ENCODE measurements at regions not wholly inside any gene's neighbourhood (a gene's known extent, or its start where the extent isn't known, plus 50 kb on each side); places are given as distances from the start of the nearest gene placed in this dataset.

DNA sequence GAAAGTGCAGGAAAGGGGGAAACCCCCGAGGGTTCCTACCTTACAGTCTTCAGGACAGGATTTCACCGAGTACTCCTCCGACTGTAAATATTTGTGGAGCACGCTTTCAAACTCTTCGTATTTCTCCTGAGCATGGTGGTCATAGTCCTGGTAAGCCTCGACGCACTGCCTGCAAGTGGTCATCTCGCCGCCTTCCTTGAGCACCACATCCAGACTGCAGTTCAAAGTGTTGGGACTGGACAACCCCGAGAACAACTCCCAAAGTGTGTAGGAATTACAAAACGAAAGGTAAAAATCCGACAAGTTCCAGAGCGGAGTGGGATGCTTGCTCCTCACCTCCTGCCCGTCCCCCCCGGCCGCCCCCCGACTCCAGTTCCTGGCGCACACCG, 349.7 kb downstream of the LIG4 start:
- peak; percentile 51 for ATAC-seq
- no peak for TF ChIP-seq ARNTL (CRISPR knock-in tag; IDR thresholded peaks at IDR 0.05; ENCODE audit: borderline replicate concordance, low read depth)
- TF ChIP-seq TOX (CRISPR knock-in tag; IDR thresholded peaks at IDR 0.05; ENCODE audit: borderline replicate concordance), result no peak
- TF ChIP-seq ZC3H10 (CRISPR knock-in tag; IDR thresholded peaks at IDR 0.05), result no peak
- TF ChIP-seq ESRRG (CRISPR knock-in tag; IDR thresholded peaks at IDR 0.05), result no peak
- no peak for TF ChIP-seq CREB5 (CRISPR knock-in tag; IDR thresholded peaks at IDR 0.05; ENCODE audit: low read depth)
- TF ChIP-seq RARB (CRISPR knock-in tag; IDR thresholded peaks at IDR 0.05), result no peak
- no peak for TF ChIP-seq BACH2 (CRISPR knock-in tag; IDR thresholded peaks at IDR 0.05; ENCODE audit: borderline replicate concordance)
- no peak for TF ChIP-seq ZNF8 (CRISPR knock-in tag; IDR thresholded peaks at IDR 0.05)
- TF ChIP-seq, protein P1, sequence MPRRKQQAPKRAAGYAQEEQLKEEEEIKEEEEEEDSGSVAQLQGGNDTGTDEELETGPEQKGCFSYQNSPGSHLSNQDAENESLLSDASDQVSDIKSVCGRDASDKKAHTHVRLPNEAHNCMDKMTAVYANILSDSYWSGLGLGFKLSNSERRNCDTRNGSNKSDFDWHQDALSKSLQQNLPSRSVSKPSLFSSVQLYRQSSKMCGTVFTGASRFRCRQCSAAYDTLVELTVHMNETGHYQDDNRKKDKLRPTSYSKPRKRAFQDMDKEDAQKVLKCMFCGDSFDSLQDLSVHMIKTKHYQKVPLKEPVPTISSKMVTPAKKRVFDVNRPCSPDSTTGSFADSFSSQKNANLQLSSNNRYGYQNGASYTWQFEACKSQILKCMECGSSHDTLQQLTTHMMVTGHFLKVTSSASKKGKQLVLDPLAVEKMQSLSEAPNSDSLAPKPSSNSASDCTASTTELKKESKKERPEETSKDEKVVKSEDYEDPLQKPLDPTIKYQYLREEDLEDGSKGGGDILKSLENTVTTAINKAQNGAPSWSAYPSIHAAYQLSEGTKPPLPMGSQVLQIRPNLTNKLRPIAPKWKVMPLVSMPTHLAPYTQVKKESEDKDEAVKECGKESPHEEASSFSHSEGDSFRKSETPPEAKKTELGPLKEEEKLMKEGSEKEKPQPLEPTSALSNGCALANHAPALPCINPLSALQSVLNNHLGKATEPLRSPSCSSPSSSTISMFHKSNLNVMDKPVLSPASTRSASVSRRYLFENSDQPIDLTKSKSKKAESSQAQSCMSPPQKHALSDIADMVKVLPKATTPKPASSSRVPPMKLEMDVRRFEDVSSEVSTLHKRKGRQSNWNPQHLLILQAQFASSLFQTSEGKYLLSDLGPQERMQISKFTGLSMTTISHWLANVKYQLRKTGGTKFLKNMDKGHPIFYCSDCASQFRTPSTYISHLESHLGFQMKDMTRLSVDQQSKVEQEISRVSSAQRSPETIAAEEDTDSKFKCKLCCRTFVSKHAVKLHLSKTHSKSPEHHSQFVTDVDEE (CRISPR knock-in tag; IDR thresholded peaks at IDR 0.05), result no peak
- no peak for TF ChIP-seq SNAI2 (CRISPR knock-in tag; IDR thresholded peaks at IDR 0.05)

- ATAC-seq, result no peak; the same call in 2 of the 3 replicates
- TF ChIP-seq PPARA (CRISPR knock-in tag; IDR thresholded peaks at IDR 0.05; ENCODE audit: borderline replicate concordance) (no peak), TOX (CRISPR knock-in tag; IDR thresholded peaks at IDR 0.05; ENCODE audit: borderline replicate concordance) (no peak)
Measured at GRCh38 chr13:107865318-107865575, 350.1 kb downstream of the LIG4 start.

DNA sequence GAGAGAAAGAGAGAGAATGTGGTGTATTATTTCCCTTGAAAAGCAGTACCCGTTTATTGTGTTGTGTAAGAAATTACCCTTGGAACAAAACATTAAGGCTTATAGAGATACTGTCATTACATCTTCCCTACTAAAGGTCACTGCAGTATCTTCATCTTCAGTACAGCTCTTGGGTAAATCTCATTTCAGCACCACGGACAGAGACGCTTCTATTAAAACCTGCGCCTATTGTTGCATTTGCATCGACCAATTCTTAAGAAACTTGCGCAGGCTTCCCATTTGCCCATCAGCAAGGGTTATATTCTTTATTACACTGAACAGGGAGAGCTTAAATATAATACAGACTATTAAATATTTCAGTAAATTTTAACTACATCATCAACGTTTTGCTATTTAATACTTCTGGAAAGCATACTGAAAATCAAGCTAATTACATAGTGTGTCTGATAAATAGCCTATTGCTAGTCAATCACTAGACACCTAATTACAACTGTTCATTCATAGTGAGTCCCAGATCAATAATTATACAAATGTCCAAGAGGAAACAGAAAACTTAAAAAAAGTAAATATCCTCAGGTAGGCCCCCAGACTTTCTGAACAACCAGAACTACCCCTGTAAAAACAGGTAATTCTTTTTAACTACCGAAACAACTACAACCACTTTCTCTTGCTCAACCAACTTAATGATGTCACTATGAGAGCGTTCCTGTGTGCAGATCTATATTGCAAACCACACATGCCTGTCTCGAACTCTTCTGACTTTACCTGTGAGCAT, 350.6 kb downstream of the LIG4 start:
- ATAC-seq, result peak; percentile 11; the same call in 1 of the 3 replicates

GRCh38 chr13:107860284-107860683, 355.1 kb downstream of the LIG4 start:
- TF ChIP-seq, protein P2, sequence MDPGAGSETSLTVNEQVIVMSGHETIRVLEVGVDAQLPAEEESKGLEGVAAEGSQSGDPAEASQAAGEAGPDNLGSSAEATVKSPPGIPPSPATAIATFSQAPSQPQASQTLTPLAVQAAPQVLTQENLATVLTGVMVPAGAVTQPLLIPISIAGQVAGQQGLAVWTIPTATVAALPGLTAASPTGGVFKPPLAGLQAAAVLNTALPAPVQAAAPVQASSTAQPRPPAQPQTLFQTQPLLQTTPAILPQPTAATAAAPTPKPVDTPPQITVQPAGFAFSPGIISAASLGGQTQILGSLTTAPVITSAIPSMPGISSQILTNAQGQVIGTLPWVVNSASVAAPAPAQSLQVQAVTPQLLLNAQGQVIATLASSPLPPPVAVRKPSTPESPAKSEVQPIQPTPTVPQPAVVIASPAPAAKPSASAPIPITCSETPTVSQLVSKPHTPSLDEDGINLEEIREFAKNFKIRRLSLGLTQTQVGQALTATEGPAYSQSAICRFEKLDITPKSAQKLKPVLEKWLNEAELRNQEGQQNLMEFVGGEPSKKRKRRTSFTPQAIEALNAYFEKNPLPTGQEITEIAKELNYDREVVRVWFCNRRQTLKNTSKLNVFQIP (CRISPR knock-in tag; IDR thresholded peaks at IDR 0.05; ENCODE audit: borderline replicate concordance, low read depth), result no peak
- no peak for ATAC-seq

More for the DNA sequence above, 350.6 kb downstream of the LIG4 start:
- TF ChIP-seq CSDC2 (CRISPR knock-in tag; IDR thresholded peaks at IDR 0.05) (0 out of 2 replicates have a peak, but pooled peaks have one; percentile 30), ISL1 (CRISPR knock-in tag; IDR thresholded peaks at IDR 0.05) (0 out of 2 replicates have a peak, but pooled peaks have one; percentile 16), SNAI2 (CRISPR knock-in tag; IDR thresholded peaks at IDR 0.05) (peak; percentile 38; the same call in 1 of the 2 replicates), CSRNP3 (CRISPR knock-in tag; IDR thresholded peaks at IDR 0.05) (no peak), CREB5 (CRISPR knock-in tag; IDR thresholded peaks at IDR 0.05; ENCODE audit: low read depth) (no peak)

DNA sequence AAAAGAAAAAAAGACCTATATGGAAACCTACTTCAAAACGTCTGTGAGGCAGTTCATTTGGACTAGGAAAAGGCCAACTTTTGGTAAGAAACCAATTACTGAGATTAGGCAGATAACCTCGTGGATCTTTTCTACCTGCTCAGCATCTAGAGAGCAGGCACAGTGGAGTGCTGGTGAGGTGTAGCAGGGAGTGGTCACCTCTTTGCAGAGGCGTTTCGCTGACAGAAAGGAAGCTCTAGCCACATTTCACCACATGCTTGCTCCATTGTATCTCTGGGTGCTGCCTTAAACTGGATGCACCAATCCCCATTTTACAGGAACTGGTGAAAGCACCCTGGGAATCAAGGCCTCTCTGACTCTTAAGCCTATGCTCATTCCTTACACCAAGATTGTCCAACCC, 360.5 kb downstream of the LIG4 start:
- TF ChIP-seq SNAI2 (CRISPR knock-in tag; IDR thresholded peaks at IDR 0.05), result no peak
- TF ChIP-seq, protein P1 (CRISPR knock-in tag; IDR thresholded peaks at IDR 0.05), result no peak
- TF ChIP-seq ZNF565 (CRISPR knock-in tag; conservative IDR thresholded peaks at IDR 0.05; ENCODE audit: low read depth), result no peak
- no peak for TF ChIP-seq GLIS3 (CRISPR knock-in tag; IDR thresholded peaks at IDR 0.05)
- TF ChIP-seq, protein P2 (CRISPR knock-in tag; IDR thresholded peaks at IDR 0.05; ENCODE audit: borderline replicate concordance, low read depth), result no peak
- no peak for TF ChIP-seq BACH2 (CRISPR knock-in tag; IDR thresholded peaks at IDR 0.05; ENCODE audit: borderline replicate concordance)
- no peak for TF ChIP-seq RARB (CRISPR knock-in tag; IDR thresholded peaks at IDR 0.05)
- TF ChIP-seq ZNF8 (CRISPR knock-in tag; IDR thresholded peaks at IDR 0.05), result no peak
- TF ChIP-seq CSDC2 (CRISPR knock-in tag; IDR thresholded peaks at IDR 0.05), result no peak
- no peak for ATAC-seq
